Right atrium auricular region (tissue), 2 donors: ENCODE measurements at regions not wholly inside any gene's neighbourhood (a gene's known extent, or its start where the extent isn't known, plus 50 kb on each side); places are given as distances from the start of the nearest gene placed in this dataset.

ENCODE experiments used
- DNase-seq: peaks from one replicate; pipeline ENCODE4 v3.0.0-alpha.2; 2019; ENCODE audit warnings: low spot score
- H3K27ac ChIP-seq, 2 donors: fragments of 200-600 bp; sonication (generic); 1 replicate in 1 of 2; 2 replicates in 1 of 2; pipeline ENCODE4 v1.5.1; 2016 to 2019
- H3K27me3 ChIP-seq, 2 donors: fragments of 200-600 bp; sonication (generic); one replicate each; pipeline versions ENCODE4 v1.5.1 to v1.6.0; 2017 to 2019
- H3K36me3 ChIP-seq: fragments of 200-600 bp; sonication (generic); one replicate; pipeline ENCODE4 v1.5.1; 2016
- H3K4me1 ChIP-seq, 2 donors: fragments of 200-600 bp; sonication (generic); one replicate each; pipeline versions ENCODE4 v1.5.1 to v1.6.0; 2017 to 2019
- H3K4me3 ChIP-seq, 2 donors: fragments of 200-600 bp; sonication (generic); 1 replicate in 1 of 2; 2 replicates in 1 of 2; pipeline ENCODE4 v1.5.1; 2017 to 2019; ENCODE audit warnings: mild to moderate bottlenecking in 1 of 2, moderate library complexity in 1 of 2
- H3K9me3 ChIP-seq, 2 donors: fragments of 200-600 bp; sonication (generic); one replicate each; pipeline ENCODE4 v1.5.1; 2019
- TF ChIP-seq, protein P1 (sequence below), 2 donors: fragments of 200-600 bp; sonication (generic); IDR thresholded peaks; one replicate each; pipeline ENCODE4 v1.5.1; 2019; ENCODE audit warnings: antibody characterized with exemption in 2 of 2

DNA sequence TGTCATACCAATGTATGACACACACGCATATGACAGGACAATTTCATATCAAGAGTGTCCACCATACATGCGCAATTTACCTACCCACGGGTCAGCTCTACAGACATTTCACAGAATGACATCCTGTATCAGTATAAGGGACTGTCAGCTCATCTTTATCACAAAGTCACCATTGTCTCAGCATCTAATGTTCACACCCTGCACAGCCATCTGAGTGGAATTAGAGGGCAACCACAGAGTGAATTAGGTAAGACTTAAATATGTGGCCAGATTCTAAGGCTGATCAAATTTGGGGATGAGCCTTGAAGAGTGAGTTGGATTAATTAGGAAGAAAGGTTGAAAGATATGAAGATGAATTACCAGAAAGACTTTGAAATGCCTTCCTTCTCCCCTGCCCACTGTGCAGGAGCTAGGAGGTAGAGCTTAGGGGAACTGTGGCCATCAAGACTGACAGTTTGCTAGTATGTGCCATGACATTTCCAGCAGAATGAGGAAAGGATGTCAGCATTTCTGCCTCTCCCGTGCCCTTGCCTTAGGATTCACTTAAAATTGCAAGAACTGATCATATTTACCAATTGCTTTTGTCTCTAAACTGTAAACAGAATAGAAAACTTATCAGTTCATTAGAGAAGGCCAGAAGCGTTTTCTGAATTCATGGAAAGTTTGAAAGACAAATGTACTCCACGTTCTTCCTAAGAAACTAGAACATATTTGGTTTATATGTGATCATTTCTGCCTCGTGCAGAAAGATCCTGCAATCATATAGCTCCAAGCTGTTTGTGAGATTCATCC, 121.1 kb downstream of the DDX1 start:
- H3K4me1 ChIP-seq, result peaks cover 0 to 12% of the 10 kb centered on the region in 2 donors
- no peaks in the 10 kb centered on the region for H3K36me3 ChIP-seq
- DNase-seq, result no peak
- H3K27ac ChIP-seq, result no peak overlapping the region
- no peaks in the 10 kb centered on the region for H3K27me3 ChIP-seq
- no peak overlapping the region for H3K4me3 ChIP-seq
- TF ChIP-seq, protein P1, sequence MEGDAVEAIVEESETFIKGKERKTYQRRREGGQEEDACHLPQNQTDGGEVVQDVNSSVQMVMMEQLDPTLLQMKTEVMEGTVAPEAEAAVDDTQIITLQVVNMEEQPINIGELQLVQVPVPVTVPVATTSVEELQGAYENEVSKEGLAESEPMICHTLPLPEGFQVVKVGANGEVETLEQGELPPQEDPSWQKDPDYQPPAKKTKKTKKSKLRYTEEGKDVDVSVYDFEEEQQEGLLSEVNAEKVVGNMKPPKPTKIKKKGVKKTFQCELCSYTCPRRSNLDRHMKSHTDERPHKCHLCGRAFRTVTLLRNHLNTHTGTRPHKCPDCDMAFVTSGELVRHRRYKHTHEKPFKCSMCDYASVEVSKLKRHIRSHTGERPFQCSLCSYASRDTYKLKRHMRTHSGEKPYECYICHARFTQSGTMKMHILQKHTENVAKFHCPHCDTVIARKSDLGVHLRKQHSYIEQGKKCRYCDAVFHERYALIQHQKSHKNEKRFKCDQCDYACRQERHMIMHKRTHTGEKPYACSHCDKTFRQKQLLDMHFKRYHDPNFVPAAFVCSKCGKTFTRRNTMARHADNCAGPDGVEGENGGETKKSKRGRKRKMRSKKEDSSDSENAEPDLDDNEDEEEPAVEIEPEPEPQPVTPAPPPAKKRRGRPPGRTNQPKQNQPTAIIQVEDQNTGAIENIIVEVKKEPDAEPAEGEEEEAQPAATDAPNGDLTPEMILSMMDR (IDR thresholded peaks at IDR 0.05), result no peak
- no peaks in the 10 kb centered on the region for H3K9me3 ChIP-seq

DNA sequence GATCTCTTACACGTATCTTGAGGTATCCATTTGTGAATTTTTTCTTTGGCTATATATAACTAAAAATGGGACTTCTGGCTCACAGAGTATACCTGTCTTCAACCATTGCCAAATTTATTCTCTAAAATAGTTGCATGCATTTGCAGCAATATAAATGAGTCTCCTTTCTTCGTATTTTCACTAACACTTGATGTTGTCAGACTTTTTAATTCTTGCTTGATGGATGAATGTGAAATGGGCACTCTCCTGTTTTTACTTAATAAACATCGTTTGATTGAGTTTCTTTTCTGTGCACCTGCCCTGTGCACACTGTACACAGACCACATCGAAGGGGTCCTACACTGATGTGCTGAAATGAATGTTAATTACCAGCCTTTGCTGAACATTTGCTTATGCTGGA, 121.8 kb downstream of the DDX1 start:
- no peak for DNase-seq
- peaks cover 0 to 12% of the 10 kb centered on the region in 2 donors for H3K4me1 ChIP-seq
- TF ChIP-seq, protein P1 (IDR thresholded peaks at IDR 0.05), result no peak
- no peaks in the 10 kb centered on the region for H3K36me3 ChIP-seq
- no peak overlapping the region for H3K4me3 ChIP-seq
- H3K9me3 ChIP-seq, result no peaks in the 10 kb centered on the region
- no peaks in the 10 kb centered on the region for H3K27me3 ChIP-seq
- no peak overlapping the region for H3K27ac ChIP-seq

DNA sequence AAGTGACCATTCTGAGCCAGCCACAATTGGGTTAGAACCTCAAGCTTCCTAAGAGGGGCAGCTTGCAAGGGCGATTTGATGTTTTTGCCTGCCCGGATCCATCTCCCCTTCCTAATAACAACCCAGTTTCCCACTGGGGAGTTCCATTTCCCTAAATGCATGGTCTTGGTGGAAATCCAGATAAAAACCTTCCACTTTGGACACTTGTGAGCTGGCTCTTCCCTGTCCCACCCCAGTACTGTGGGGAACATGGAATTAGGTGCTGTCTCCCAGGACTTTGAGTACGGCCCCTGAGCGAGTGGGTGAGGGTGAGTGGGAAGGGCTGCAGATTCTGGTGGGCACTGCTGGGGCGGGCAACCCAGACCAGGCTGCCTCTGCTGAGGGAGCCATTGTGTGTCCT, 122.3 kb downstream of the DDX1 start:
- TF ChIP-seq, protein P1 (IDR thresholded peaks at IDR 0.05), result no peak
- no peak for DNase-seq
- no peaks in the 10 kb centered on the region for H3K27me3 ChIP-seq
- no peak overlapping the region for H3K27ac ChIP-seq
- no peak overlapping the region for H3K4me3 ChIP-seq
- H3K9me3 ChIP-seq, result no peaks in the 10 kb centered on the region
- peaks cover 0 to 7% of the 10 kb centered on the region in 2 donors for H3K4me1 ChIP-seq
- no peaks in the 10 kb centered on the region for H3K36me3 ChIP-seq

GRCh38 chr2:15714609-15715008, 122.9 kb downstream of the DDX1 start:
- Histone ChIP-seq H3K4me1 (peaks cover 0 to under 1% of the 10 kb centered on the region in 2 donors), H3K27ac (no peak overlapping the region), H3K4me3 (no peak overlapping the region), H3K27me3 (no peaks in the 10 kb centered on the region), H3K9me3 (no peaks in the 10 kb centered on the region), H3K36me3 (no peaks in the 10 kb centered on the region)
- TF ChIP-seq, protein P1 (IDR thresholded peaks at IDR 0.05), result no peak
- no peak for DNase-seq

DNA sequence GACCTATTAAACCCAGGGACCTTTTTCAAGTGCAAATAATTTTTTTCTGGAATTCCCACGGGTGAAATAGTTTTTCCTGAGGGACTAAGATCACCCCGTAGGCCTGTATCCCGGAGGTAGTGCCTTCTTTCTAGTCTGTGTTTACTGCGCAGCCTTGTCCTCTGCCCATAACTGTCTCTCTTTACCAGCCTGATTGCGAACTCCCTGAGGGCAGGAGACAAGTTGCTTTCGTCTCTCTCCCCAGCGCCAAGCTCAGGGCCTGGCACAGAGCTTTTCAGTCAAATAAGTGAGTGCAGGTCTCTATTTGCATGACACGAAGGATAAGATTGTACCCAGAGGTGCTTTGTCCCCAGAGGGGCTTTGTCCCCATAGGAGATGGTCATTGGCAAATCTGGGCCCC, 123.9 kb downstream of the DDX1 start:
- Histone ChIP-seq H3K9me3 (no peaks in the 10 kb centered on the region), H3K4me1 (no peaks in the 10 kb centered on the region), H3K27ac (no peak overlapping the region), H3K36me3 (no peaks in the 10 kb centered on the region), H3K27me3 (no peaks in the 10 kb centered on the region), H3K4me3 (no peak overlapping the region)
- TF ChIP-seq, protein P1 (IDR thresholded peaks at IDR 0.05), result no peak
- DNase-seq, result no peak
